Superior temporal gyrus (tissue), 1 donor: ENCODE measurements at regions not wholly inside any gene's neighbourhood (a gene's known extent, or its start where the extent isn't known, plus 50 kb on each side); places are given as distances from the start of the nearest gene placed in this dataset.
"Not testable (repeated sequence)": the region's sequence is repeated elsewhere in the genome, so short reads cannot be mapped to it uniquely, and the experiment has no call there.

Experiments used
- DNase-seq: peaks from one replicate; pipeline ENCODE4 v3.0.0-alpha.2; 2016; ENCODE audit errors: extremely low spot score

GRCh38 chr2:37722971-37723370 is 51.5 kb upstream of the CDC42EP3 start:
- not testable (repeated sequence) for DNase-seq

- DNase-seq = no peak
Measured at GRCh38 chr2:37730037-37730818, 58.8 kb upstream of the CDC42EP3 start.

GRCh38 chr2:37732412-37732811 is 61.0 kb upstream of the CDC42EP3 start:
- not testable (repeated sequence) for DNase-seq

GRCh38 chr2:37733251-37733650 is 61.8 kb upstream of the CDC42EP3 start:
- no peak for DNase-seq

- DNase-seq = not testable (repeated sequence)
Measured at GRCh38 chr2:37733955-37734354, 62.5 kb upstream of the CDC42EP3 start.

GRCh38 chr2:37734891-37735523 is 63.6 kb upstream of the CDC42EP3 start:
- DNase-seq = not testable (repeated sequence)

- not testable (repeated sequence) for DNase-seq
Measured at GRCh38 chr2:37735524-37735910, 64.1 kb upstream of the CDC42EP3 start.

GRCh38 chr2:37737507-37737906 is 66.1 kb upstream of the CDC42EP3 start:
- no peak for DNase-seq

- DNase-seq = no peak
Measured at GRCh38 chr2:37738266-37738885, 66.9 kb upstream of the CDC42EP3 start.

GRCh38 chr2:37739153-37739552 is 67.7 kb upstream of the CDC42EP3 start:
- DNase-seq = no peak

GRCh38 chr2:37740164-37740739 is 68.8 kb upstream of the CDC42EP3 start:
- DNase-seq = no peak

GRCh38 chr2:37742286-37742685 is 70.8 kb upstream of the CDC42EP3 start:
- no peak for DNase-seq

- no peak for DNase-seq
Measured at GRCh38 chr2:37744010-37744409, 72.6 kb upstream of the CDC42EP3 start.

- DNase-seq = not testable (repeated sequence)
Measured at GRCh38 chr2:37744961-37745360, 73.5 kb upstream of the CDC42EP3 start.

- DNase-seq = not testable (repeated sequence)
Measured at GRCh38 chr2:37746011-37746410, 74.6 kb upstream of the CDC42EP3 start.

GRCh38 chr2:37746883-37747282 is 75.4 kb upstream of the CDC42EP3 start:
- DNase-seq = no peak

GRCh38 chr2:37748541-37748940 is 77.1 kb upstream of the CDC42EP3 start:
- DNase-seq = no peak

GRCh38 chr2:37750286-37750685 is 78.8 kb upstream of the CDC42EP3 start:
- DNase-seq = not testable (repeated sequence)

GRCh38 chr2:37752766-37753165 is 81.3 kb upstream of the CDC42EP3 start:
- no peak for DNase-seq

GRCh38 chr2:37753758-37754157 is 82.3 kb upstream of the CDC42EP3 start:
- DNase-seq = no peak

GRCh38 chr2:37755961-37756559 is 84.6 kb upstream of the CDC42EP3 start:
- DNase-seq = not testable (repeated sequence)

GRCh38 chr2:37757456-37757855 is 86.0 kb upstream of the CDC42EP3 start:
- DNase-seq = not testable (repeated sequence)
